ENCODE measurements at regions not wholly inside any gene's neighbourhood (a gene's known extent, or its start where the extent isn't known, plus 50 kb on each side); places are given as distances from the start of the nearest gene placed in this dataset.

- no peaks in the 10 kb centered on the region for H3K9me3 ChIP-seq (replicated peaks)
- TF ChIP-seq CTCF (IDR thresholded peaks at IDR 0.05; ENCODE audit: borderline replicate concordance), result no peak
- H3K4me1 ChIP-seq, result no peaks in the 10 kb centered on the region
- intact Hi-C loops (cut with micrococcal nuclease), result no loop called here
- no peak for DNase-seq
- no peaks in the 10 kb centered on the region for H3K36me3 ChIP-seq
- H3K27ac ChIP-seq (replicated peaks), result no peak overlapping the region
- H3K4me3 ChIP-seq, result no peak overlapping the region
- H3K27me3 ChIP-seq (ENCODE audit: low read depth), result no peaks in the 10 kb centered on the region
Observed at GRCh38 chrX:27085346-27085745, 377.8 kb downstream of the PPP4R3C start.

GRCh38 chrX:27078371-27078770 is 384.8 kb downstream of the PPP4R3C start:
- no peaks in the 10 kb centered on the region for H3K4me1 ChIP-seq
- no peak for DNase-seq
- no peak for TF ChIP-seq CTCF (IDR thresholded peaks at IDR 0.05; ENCODE audit: borderline replicate concordance)
- H3K36me3 ChIP-seq, result no peaks in the 10 kb centered on the region
- H3K4me3 ChIP-seq, result no peak overlapping the region
- H3K27me3 ChIP-seq (ENCODE audit: low read depth), result no peaks in the 10 kb centered on the region
- no peaks in the 10 kb centered on the region for H3K9me3 ChIP-seq (replicated peaks)
- no peak overlapping the region for H3K27ac ChIP-seq (replicated peaks)
- intact Hi-C loops (cut with micrococcal nuclease), result no loop called here

GRCh38 chrX:27057883-27058282 is 405.3 kb downstream of the PPP4R3C start:
- Histone ChIP-seq H3K36me3 (no peaks in the 10 kb centered on the region), H3K27me3 (ENCODE audit: low read depth) (no peaks in the 10 kb centered on the region), H3K9me3 (replicated peaks) (no peaks in the 10 kb centered on the region), H3K4me1 (no peaks in the 10 kb centered on the region), H3K4me3 (no peak overlapping the region), H3K27ac (replicated peaks) (no peak overlapping the region)
- TF ChIP-seq CTCF (IDR thresholded peaks at IDR 0.05; ENCODE audit: borderline replicate concordance), result no peak
- intact Hi-C loops (cut with micrococcal nuclease), result no loop called here
- no peak for DNase-seq

GRCh38 chrX:27039332-27039731 is 423.8 kb downstream of the PPP4R3C start:
- H3K4me3 ChIP-seq, result no peak overlapping the region
- H3K27ac ChIP-seq (replicated peaks), result no peak overlapping the region
- TF ChIP-seq CTCF (IDR thresholded peaks at IDR 0.05; ENCODE audit: borderline replicate concordance), result no peak
- DNase-seq, result no peak
- no peaks in the 10 kb centered on the region for H3K36me3 ChIP-seq
- H3K9me3 ChIP-seq (replicated peaks), result no peaks in the 10 kb centered on the region
- no peaks in the 10 kb centered on the region for H3K4me1 ChIP-seq
- no peaks in the 10 kb centered on the region for H3K27me3 ChIP-seq (ENCODE audit: low read depth)
- intact Hi-C loops (cut with micrococcal nuclease), result no loop called here

- no peak for DNase-seq
- Histone ChIP-seq H3K27ac (replicated peaks) (no peak overlapping the region), H3K9me3 (replicated peaks) (no peaks in the 10 kb centered on the region), H3K27me3 (ENCODE audit: low read depth) (no peaks in the 10 kb centered on the region), H3K4me3 (no peak overlapping the region), H3K4me1 (no peaks in the 10 kb centered on the region), H3K36me3 (no peaks in the 10 kb centered on the region)
- intact Hi-C loops (cut with micrococcal nuclease), result no loop called here
- TF ChIP-seq CTCF (IDR thresholded peaks at IDR 0.05; ENCODE audit: borderline replicate concordance), result no peak
Observed at GRCh38 chrX:27008486-27008885, 454.7 kb downstream of the PPP4R3C start.

GRCh38 chrX:26999634-27000033 is 463.5 kb downstream of the PPP4R3C start:
- TF ChIP-seq CTCF (IDR thresholded peaks at IDR 0.05; ENCODE audit: borderline replicate concordance), result no peak
- Histone ChIP-seq H3K36me3 (no peaks in the 10 kb centered on the region), H3K9me3 (replicated peaks) (no peaks in the 10 kb centered on the region), H3K4me3 (no peak overlapping the region), H3K4me1 (no peaks in the 10 kb centered on the region), H3K27ac (replicated peaks) (no peak overlapping the region), H3K27me3 (ENCODE audit: low read depth) (no peaks in the 10 kb centered on the region)
- intact Hi-C loops (cut with micrococcal nuclease), result no loop called here
- no peak for DNase-seq

Measured in left ventricle myocardium inferior (tissue), 1 donor.